ENCODE measurements at regions not wholly inside any gene's neighbourhood (a gene's known extent, or its start where the extent isn't known, plus 50 kb on each side); places are given as distances from the start of the nearest gene placed in this dataset.

DNA sequence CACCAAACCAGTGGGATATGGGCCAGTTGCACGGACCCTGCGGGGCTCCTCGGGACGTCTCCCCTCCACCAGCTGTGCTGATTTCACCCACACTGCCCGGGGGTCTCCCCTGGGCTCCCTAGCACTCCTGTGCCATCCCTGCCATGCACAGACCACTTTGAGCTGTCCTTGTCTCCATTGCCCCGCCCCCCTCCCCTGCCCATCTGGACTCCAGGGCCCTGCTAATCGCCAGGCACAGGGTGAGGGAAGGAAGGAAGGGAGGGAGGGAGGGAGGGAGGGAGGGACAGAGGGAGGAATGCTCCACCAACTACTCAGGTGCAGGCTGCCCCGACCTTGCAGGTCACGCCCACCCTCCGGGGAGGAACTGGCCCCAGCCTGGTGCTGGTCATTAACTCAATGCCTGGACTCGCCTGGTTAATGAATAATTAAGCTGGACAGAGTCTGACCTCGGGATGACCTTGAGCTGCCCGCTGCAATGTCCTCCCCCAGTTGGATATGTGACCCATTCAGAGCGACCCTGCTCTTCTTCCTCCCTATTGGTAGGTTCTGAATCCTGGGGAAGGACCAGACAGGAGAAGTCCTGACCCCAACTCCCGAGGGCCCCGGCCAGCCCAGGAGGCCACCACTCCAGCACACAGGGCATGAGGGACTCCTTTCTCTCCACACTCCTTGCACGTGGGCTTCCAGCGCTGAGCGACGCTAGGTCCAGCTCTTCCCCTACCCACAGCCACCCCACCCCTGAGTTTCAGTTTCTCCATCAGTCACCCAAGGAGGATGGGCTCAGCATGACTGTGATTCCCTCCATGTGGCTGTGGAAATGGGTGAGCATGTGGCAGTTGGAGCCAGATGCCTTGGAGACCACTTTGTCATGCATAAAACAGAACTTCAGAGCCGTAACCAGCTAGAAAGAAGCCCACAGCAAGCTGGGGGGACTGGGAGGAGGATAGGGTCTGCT lies 62.1 kb downstream of the C9orf50 start:
- TF ChIP-seq, protein P1, sequence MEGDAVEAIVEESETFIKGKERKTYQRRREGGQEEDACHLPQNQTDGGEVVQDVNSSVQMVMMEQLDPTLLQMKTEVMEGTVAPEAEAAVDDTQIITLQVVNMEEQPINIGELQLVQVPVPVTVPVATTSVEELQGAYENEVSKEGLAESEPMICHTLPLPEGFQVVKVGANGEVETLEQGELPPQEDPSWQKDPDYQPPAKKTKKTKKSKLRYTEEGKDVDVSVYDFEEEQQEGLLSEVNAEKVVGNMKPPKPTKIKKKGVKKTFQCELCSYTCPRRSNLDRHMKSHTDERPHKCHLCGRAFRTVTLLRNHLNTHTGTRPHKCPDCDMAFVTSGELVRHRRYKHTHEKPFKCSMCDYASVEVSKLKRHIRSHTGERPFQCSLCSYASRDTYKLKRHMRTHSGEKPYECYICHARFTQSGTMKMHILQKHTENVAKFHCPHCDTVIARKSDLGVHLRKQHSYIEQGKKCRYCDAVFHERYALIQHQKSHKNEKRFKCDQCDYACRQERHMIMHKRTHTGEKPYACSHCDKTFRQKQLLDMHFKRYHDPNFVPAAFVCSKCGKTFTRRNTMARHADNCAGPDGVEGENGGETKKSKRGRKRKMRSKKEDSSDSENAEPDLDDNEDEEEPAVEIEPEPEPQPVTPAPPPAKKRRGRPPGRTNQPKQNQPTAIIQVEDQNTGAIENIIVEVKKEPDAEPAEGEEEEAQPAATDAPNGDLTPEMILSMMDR (IDR thresholded peaks at IDR 0.05; ENCODE audit: low read length): no peak
- TF ChIP-seq EZH2phosphoT487 (IDR thresholded peaks at IDR 0.05; ENCODE audit: low read length) (no peak), EZH2 (optimal IDR thresholded peaks at IDR 0.05; ENCODE audit: low read depth, low read length) (no peak)

Data from MM.1S (cell line).